Keratinocyte (primary cell): ENCODE measurements at regions not wholly inside any gene's neighbourhood (a gene's known extent, or its start where the extent isn't known, plus 50 kb on each side); places are given as distances from the start of the nearest gene placed in this dataset.

Experiments
- DNase-seq: peaks from one replicate; pipeline ENCODE4 v3.0.0-alpha.2; 2011; ENCODE audit warnings: low read depth, missing footprints, low spot score
- FAIRE-seq: peaks from 2 replicates; lab custom pipeline; 2011; peaks lifted over from hg19 to GRCh38; lab: Jason Lieb, UNC
- H2AFZ ChIP-seq: 2 replicates; pipeline ENCODE4 v1.6.0; 2012; ENCODE audit warnings: low read length, control low read depth, inconsistent platforms; ENCODE audit not compliant: control insufficient read depth
- H3K27ac ChIP-seq: 2 replicates; pipeline ENCODE4 v1.5.1; 2011; ENCODE audit warnings: low read length; ENCODE audit not compliant: control insufficient read depth, insufficient read depth
- H3K27me3 ChIP-seq: 3 replicates; pipeline ENCODE4 v1.6.0; 2011; ENCODE audit warnings: low read length; ENCODE audit not compliant: control insufficient read depth, insufficient read depth; ENCODE audit errors: extremely low read depth
- H3K36me3 ChIP-seq, 2 experiments: 2 replicates in 1 of 2; 3 replicates in 1 of 2; pipeline ENCODE4 v1.5.1; 2011; ENCODE audit warnings: low read length in 2 of 2, mild to moderate bottlenecking in 1 of 2; ENCODE audit not compliant: control insufficient read depth in 2 of 2, insufficient read depth in 2 of 2; ENCODE audit errors: extremely low read depth in 1 of 2
- H3K4me1 ChIP-seq: 3 replicates; pipeline ENCODE4 v1.5.1; 2011; ENCODE audit warnings: low read length; ENCODE audit not compliant: control insufficient read depth, insufficient read depth; ENCODE audit errors: extremely low read depth
- H3K4me2 ChIP-seq: 3 replicates; pipeline ENCODE4 v1.6.0; 2011; ENCODE audit warnings: low read depth, low read length; ENCODE audit not compliant: control insufficient read depth, insufficient read depth; ENCODE audit errors: extremely low read depth
- H3K4me3 ChIP-seq, 3 experiments: fragments of 200-600 bp in 1 of 3; sonication (generic) in 1 of 3; 2 replicates in 2 of 3; 3 replicates in 1 of 3; pipeline ENCODE4 v1.5.1; 2011 to 2016; ENCODE audit warnings: low read length in 3 of 3, mild to moderate bottlenecking in 3 of 3, control low read depth in 2 of 3, inconsistent platforms in 1 of 3, low read depth in 1 of 3, mixed read lengths in 1 of 3, mixed run types in 1 of 3, moderate library complexity in 1 of 3; ENCODE audit not compliant: control insufficient read depth in 2 of 3, insufficient read depth in 2 of 3; ENCODE audit errors: extremely low read depth in 1 of 3
- H3K79me2 ChIP-seq: 2 replicates; pipeline ENCODE4 v1.6.0; 2012; ENCODE audit warnings: low read length; ENCODE audit not compliant: control insufficient read depth, insufficient read depth
- H3K9ac ChIP-seq: 3 replicates; pipeline ENCODE4 v1.6.0; 2011; ENCODE audit warnings: low read length; ENCODE audit not compliant: control insufficient read depth, insufficient read depth; ENCODE audit errors: extremely low read depth
- H3K9me1 ChIP-seq: 3 replicates; pipeline ENCODE4 v1.6.0; 2011; ENCODE audit warnings: low read length; ENCODE audit not compliant: control insufficient read depth, insufficient read depth; ENCODE audit errors: extremely low read depth
- H3K9me3 ChIP-seq: 2 replicates; pipeline ENCODE4 v1.5.1; 2012; ENCODE audit warnings: low read depth, low read length; ENCODE audit not compliant: control insufficient read depth
- H4K20me1 ChIP-seq: 3 replicates; pipeline ENCODE4 v1.6.0; 2011; ENCODE audit warnings: low read length; ENCODE audit not compliant: control insufficient read depth, insufficient read depth; ENCODE audit errors: extremely low read depth
- EZH2 ChIP-seq: IDR thresholded peaks from one replicate; pipeline ENCODE4 v1.6.1; 2012; ENCODE audit warnings: inconsistent platforms, mild to moderate bottlenecking, low read length, moderate library complexity
- dilution Hi-C: fragments of 300-500 bp; cut with MboI; formaldehyde crosslinking; loops from one replicate; pipeline ENCODE4 v1.7.0; 2020; ENCODE audit warnings: low sequenced_read_pairs; ENCODE audit not compliant: extremely low pct_ligation_motif_present
- TF ChIP-seq, protein P1 (sequence below), 3 experiments: IDR thresholded peaks in 1 of 3; conservative IDR thresholded peaks in 1 of 3; optimal IDR thresholded peaks in 1 of 3; 2 replicates in 2 of 3; 3 replicates in 1 of 3; pipeline versions ENCODE3 to v1.5.1; 2011; ENCODE audit warnings: low read length in 3 of 3, mild to moderate bottlenecking in 3 of 3, moderate library complexity in 2 of 3, control low read depth in 1 of 3, inconsistent platforms in 1 of 3; ENCODE audit not compliant: insufficient read depth in 2 of 3; ENCODE audit errors: extremely low read depth in 1 of 3

DNA sequence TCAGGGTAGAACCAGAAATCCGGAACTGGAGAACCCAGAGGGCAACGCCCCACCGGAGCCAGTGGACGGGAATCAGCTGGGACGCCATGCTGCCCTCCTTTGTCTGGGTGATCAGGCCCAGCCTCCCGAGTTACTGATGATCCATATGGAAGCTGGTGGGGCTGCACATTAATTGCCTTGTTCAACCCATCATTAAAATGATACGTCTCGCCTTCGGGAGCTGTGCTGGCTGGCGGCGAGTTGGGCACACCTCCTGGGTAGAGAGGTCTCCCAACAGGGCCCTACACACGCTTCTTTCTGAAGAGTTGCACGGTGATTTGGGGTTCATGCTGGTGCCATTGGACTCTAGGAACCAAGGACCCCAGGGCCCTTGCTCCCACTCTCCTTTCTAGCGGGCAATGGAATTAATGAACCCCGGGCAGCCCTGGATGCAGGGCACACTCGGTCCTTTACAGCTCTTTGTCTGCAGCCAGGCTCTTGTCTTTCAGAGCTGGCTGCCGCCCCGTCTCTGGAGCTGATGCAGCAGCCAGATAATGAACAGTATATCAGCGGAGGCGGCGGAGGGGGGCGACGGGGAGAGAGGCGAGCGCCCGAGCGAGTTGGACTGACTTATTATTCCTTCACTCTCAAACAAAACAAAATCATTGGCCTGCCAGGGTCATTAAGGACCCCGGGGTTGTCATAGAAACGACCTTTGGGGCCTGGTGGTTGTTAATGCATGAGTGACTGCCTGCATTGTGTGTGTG lies 412.2 kb upstream of the ZMIZ1 start:
- no peak for FAIRE-seq
- Histone ChIP-seq H3K9ac (no peak overlapping the region), H3K4me2 (no peak overlapping the region)

DNA sequence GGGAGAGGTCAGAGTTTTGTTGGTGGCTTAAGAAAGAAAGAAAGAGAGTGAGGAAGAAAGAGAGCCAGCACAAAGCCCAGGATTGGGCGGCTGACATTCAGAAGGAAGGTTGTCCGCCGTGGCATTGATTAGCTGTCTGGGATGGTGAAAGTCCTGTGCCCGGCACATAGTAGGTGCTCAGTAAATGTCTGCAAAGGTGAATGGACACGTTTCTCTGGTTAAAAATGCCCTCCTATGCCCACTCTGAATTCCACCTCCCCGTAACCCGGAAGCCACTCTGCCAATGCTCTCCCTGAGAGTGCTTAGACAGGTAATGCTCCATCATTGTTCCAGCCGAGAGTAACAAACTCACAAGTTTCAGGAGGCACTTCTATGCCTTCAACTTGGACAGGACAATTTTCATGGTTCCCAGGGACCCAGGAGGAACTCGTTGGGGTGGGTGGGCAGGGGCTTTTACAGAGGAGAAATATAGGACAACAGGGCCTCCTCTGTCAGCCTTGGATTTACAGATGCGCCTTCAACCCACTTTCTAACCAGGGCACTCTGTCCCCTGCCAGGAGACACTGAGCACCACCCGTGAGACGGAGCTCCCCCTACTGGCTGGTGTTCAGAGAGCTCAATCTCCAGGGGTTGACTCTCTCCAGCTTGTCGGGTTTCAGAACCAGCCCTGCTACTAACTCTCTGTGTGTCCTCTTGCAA lies 411.5 kb upstream of the ZMIZ1 start:
- no peaks in the 10 kb centered on the region for H3K4me1 ChIP-seq
- H3K27me3 ChIP-seq: peaks cover 3% of the 10 kb centered on the region
- H4K20me1 ChIP-seq: no peaks in the 10 kb centered on the region
- no peak overlapping the region for H2AFZ ChIP-seq
- TF ChIP-seq EZH2: no peak
- TF ChIP-seq, protein P1, sequence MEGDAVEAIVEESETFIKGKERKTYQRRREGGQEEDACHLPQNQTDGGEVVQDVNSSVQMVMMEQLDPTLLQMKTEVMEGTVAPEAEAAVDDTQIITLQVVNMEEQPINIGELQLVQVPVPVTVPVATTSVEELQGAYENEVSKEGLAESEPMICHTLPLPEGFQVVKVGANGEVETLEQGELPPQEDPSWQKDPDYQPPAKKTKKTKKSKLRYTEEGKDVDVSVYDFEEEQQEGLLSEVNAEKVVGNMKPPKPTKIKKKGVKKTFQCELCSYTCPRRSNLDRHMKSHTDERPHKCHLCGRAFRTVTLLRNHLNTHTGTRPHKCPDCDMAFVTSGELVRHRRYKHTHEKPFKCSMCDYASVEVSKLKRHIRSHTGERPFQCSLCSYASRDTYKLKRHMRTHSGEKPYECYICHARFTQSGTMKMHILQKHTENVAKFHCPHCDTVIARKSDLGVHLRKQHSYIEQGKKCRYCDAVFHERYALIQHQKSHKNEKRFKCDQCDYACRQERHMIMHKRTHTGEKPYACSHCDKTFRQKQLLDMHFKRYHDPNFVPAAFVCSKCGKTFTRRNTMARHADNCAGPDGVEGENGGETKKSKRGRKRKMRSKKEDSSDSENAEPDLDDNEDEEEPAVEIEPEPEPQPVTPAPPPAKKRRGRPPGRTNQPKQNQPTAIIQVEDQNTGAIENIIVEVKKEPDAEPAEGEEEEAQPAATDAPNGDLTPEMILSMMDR (optimal IDR thresholded peaks at IDR 0.05 in 1 of 3, IDR thresholded peaks at IDR 0.05 in 1 of 3, conservative IDR thresholded peaks at IDR 0.05 in 1 of 3; ENCODE audit: extremely low read depth in 1 of 3, insufficient read depth in 2 of 3, low read length in 3 of 3): peak; percentile 66 to 91 (median 89)
- H3K27ac ChIP-seq: no peak overlapping the region
- dilution Hi-C loops: no loop called here
- H3K79me2 ChIP-seq: no peaks in the 10 kb centered on the region
- no peak overlapping the region for H3K9ac ChIP-seq
- H3K4me2 ChIP-seq: no peak overlapping the region
- no peaks in the 10 kb centered on the region for H3K9me1 ChIP-seq
- H3K9me3 ChIP-seq: no peaks in the 10 kb centered on the region
- DNase-seq (peak; percentile 4), FAIRE-seq (peak; percentile 52)
- H3K36me3 ChIP-seq: no peaks in the 10 kb centered on the region
- H3K4me3 ChIP-seq: no peak overlapping the region

More for the DNA sequence above, 412.2 kb upstream of the ZMIZ1 start:
- H3K4me3 ChIP-seq: no peak overlapping the region
- H3K9me1 ChIP-seq: no peaks in the 10 kb centered on the region
- no peak overlapping the region for H2AFZ ChIP-seq
- H3K79me2 ChIP-seq: no peaks in the 10 kb centered on the region
- no peaks in the 10 kb centered on the region for H3K4me1 ChIP-seq
- DNase-seq: no peak
- no peaks in the 10 kb centered on the region for H4K20me1 ChIP-seq
- dilution Hi-C loops: no loop called here
- no peak for TF ChIP-seq EZH2
- TF ChIP-seq, protein P1 (optimal IDR thresholded peaks at IDR 0.05 in 1 of 3, IDR thresholded peaks at IDR 0.05 in 1 of 3, conservative IDR thresholded peaks at IDR 0.05 in 1 of 3; ENCODE audit: extremely low read depth in 1 of 3, insufficient read depth in 2 of 3, low read length in 3 of 3): no peak
- H3K27me3 ChIP-seq: peaks cover 3% of the 10 kb centered on the region
- no peaks in the 10 kb centered on the region for H3K9me3 ChIP-seq
- H3K36me3 ChIP-seq: no peaks in the 10 kb centered on the region
- no peak overlapping the region for H3K27ac ChIP-seq
